ENCODE measurements at regions not wholly inside any gene's neighbourhood (a gene's known extent, or its start where the extent isn't known, plus 50 kb on each side); places are given as distances from the start of the nearest gene placed in this dataset.

- Mint-ChIP-seq H3K9me3 (peaks cover 6% of the 10 kb centered on the region), H3K36me3 (ENCODE audit: low read depth) (peaks cover 19% of the 10 kb centered on the region), H3K4me3 (no peak overlapping the region), H3K27ac (ENCODE audit: unreplicated experiment) (no peak overlapping the region), H3K27me3 (ENCODE audit: low read depth) (no peaks in the 10 kb centered on the region), H3K4me1 (peaks cover 11% of the 10 kb centered on the region)
- TF ChIP-seq, protein P1, sequence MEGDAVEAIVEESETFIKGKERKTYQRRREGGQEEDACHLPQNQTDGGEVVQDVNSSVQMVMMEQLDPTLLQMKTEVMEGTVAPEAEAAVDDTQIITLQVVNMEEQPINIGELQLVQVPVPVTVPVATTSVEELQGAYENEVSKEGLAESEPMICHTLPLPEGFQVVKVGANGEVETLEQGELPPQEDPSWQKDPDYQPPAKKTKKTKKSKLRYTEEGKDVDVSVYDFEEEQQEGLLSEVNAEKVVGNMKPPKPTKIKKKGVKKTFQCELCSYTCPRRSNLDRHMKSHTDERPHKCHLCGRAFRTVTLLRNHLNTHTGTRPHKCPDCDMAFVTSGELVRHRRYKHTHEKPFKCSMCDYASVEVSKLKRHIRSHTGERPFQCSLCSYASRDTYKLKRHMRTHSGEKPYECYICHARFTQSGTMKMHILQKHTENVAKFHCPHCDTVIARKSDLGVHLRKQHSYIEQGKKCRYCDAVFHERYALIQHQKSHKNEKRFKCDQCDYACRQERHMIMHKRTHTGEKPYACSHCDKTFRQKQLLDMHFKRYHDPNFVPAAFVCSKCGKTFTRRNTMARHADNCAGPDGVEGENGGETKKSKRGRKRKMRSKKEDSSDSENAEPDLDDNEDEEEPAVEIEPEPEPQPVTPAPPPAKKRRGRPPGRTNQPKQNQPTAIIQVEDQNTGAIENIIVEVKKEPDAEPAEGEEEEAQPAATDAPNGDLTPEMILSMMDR (conservative IDR thresholded peaks at IDR 0.05), result no peak
- no peak for DNase-seq (ENCODE audit: low read depth, low spot score)
Observed at GRCh38 chr22:48600171-48600570, 1227.5 kb downstream of the BRD1 start.

GRCh38 chr22:48599346-48599745 lies 1228.3 kb downstream of the BRD1 start:
- Mint-ChIP-seq H3K4me3 (no peak overlapping the region), H3K9me3 (no peaks in the 10 kb centered on the region), H3K36me3 (ENCODE audit: low read depth) (peaks cover 13% of the 10 kb centered on the region), H3K27ac (ENCODE audit: unreplicated experiment) (peak overlapping the region; percentile 50), H3K4me1 (peaks cover 5% of the 10 kb centered on the region), H3K27me3 (ENCODE audit: low read depth) (no peaks in the 10 kb centered on the region)
- no peak for DNase-seq (ENCODE audit: low read depth, low spot score)
- TF ChIP-seq, protein P1 (conservative IDR thresholded peaks at IDR 0.05), result no peak

DNA sequence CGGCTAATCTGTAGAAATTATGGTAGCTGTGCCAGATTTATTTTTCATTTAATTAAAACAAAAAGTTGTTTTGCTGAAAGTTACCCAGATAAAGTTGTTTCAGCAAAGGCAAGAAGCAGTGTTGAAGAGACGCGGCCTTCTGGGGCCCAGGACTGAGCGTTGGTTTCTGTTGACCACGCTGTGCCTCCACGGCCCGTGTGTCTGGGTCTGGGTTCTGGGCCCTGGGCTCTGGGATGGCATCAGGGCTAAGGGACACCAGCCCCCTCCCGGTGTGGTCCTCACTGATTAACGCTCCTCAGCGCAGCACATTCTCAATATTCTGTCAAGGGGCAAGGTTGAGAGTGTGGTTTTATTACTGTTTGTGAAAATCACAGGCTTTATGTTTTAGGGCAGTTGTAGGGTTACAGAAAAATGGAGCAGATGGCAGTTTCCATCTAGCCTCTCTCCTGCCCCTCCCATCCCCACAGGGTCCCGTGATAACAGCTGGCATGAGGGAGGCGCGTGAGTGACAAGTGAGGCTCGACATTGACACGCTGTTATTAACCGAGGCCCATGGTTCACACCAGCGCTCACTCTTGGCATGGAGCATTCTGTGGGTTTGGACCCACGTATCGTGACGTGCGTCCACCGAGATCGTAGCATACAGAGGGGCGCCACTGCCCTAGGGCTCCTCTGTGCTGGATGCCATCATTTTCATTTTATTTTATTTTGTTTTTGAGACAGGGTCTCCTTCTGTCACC lies 1231.4 kb downstream of the BRD1 start:
- Mint-ChIP-seq H3K36me3 (ENCODE audit: low read depth) (peaks cover 13% of the 10 kb centered on the region), H3K4me1 (no peaks in the 10 kb centered on the region), H3K9me3 (no peaks in the 10 kb centered on the region), H3K27me3 (ENCODE audit: low read depth) (no peaks in the 10 kb centered on the region), H3K27ac (ENCODE audit: unreplicated experiment) (no peak overlapping the region), H3K4me3 (no peak overlapping the region)
- TF ChIP-seq, protein P1 (conservative IDR thresholded peaks at IDR 0.05), result no peak
- no peak for DNase-seq (ENCODE audit: low read depth, low spot score)

DNA sequence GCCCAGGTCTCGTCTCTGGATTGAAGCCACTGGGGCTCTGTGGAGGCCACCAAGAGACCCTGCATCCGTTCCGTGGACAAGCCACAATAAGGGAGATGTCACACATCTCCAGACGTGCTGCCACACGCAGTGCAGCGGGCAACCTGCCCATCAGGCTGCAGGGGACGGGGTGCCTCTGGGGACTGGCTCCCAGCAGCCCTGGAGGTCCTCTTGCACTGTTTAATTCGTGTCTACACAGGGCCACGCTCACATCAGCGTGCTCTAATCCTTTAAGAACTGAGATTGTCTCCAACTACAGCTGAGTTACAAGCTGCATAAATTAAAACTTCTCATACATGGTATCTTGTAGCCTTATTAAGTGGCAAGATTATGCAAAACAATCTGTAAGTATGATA lies 1232.2 kb downstream of the BRD1 start:
- Mint-ChIP-seq H3K27me3 (ENCODE audit: low read depth) (no peaks in the 10 kb centered on the region), H3K27ac (ENCODE audit: unreplicated experiment) (no peak overlapping the region), H3K4me1 (no peaks in the 10 kb centered on the region), H3K9me3 (no peaks in the 10 kb centered on the region), H3K4me3 (no peak overlapping the region), H3K36me3 (ENCODE audit: low read depth) (peaks cover 13% of the 10 kb centered on the region)
- no peak for DNase-seq (ENCODE audit: low read depth, low spot score)
- TF ChIP-seq, protein P1 (conservative IDR thresholded peaks at IDR 0.05), result no peak

- Mint-ChIP-seq H3K36me3 (ENCODE audit: low read depth) (peaks cover 13% of the 10 kb centered on the region), H3K27ac (ENCODE audit: unreplicated experiment) (no peak overlapping the region), H3K4me3 (no peak overlapping the region), H3K9me3 (no peaks in the 10 kb centered on the region), H3K27me3 (ENCODE audit: low read depth) (no peaks in the 10 kb centered on the region), H3K4me1 (peaks cover under 1% of the 10 kb centered on the region)
- TF ChIP-seq, protein P1 (conservative IDR thresholded peaks at IDR 0.05), result no peak
- DNase-seq (ENCODE audit: low read depth, low spot score), result no peak
Observed at GRCh38 chr22:48594757-48595510, 1232.7 kb downstream of the BRD1 start.

All from neural crest cell (in vitro differentiated cells).